Ovary (tissue), 3 donors: ENCODE measurements at regions not wholly inside any gene's neighbourhood (a gene's known extent, or its start where the extent isn't known, plus 50 kb on each side); places are given as distances from the start of the nearest gene placed in this dataset.

Source experiments
- CTCF ChIP-seq, 3 donors: fragments of 450-650 bp in 2 of 3; fragments of 200-600 bp in 1 of 3; IDR thresholded peaks; one replicate each; pipeline versions ENCODE4 v1.5.1 to v1.8.0; 2016 to 2022; ENCODE audit warnings: antibody characterized with exemption in 3 of 3, mild to moderate bottlenecking in 1 of 3
- POLR2A ChIP-seq: fragments of 450-650 bp; IDR thresholded peaks from one replicate; pipeline ENCODE4 v1.6.1; 2017; ENCODE audit warnings: antibody characterized with exemption, mild to moderate bottlenecking, moderate library complexity
- donor health status: DM: no; HTN: no; CAD: no.

GRCh38 chr5:3481175-3481574 lies 114.5 kb upstream of the IRX1 start:
- TF ChIP-seq CTCF (IDR thresholded peaks at IDR 0.05) = no peak
- TF ChIP-seq POLR2A = no peak
